ENCODE measurements at regions not wholly inside any gene's neighbourhood (a gene's known extent, or its start where the extent isn't known, plus 50 kb on each side); places are given as distances from the start of the nearest gene placed in this dataset.

GRCh38 chr3:150090877-150091276 is 120.2 kb upstream of the PFN2 start:
- intact Hi-C loops (cut with DNase I): no loop called here
- H3K9me3 ChIP-seq: no peaks in the 10 kb centered on the region
- DNase-seq (ENCODE audit: extremely low spot score in 2 of 2): no peak
- H3K36me3 ChIP-seq: no peaks in the 10 kb centered on the region
- no peak overlapping the region for H3K27ac ChIP-seq
- H3K27me3 ChIP-seq: no peaks in the 10 kb centered on the region
- TF ChIP-seq POLR2AphosphoS5 (IDR thresholded peaks at IDR 0.05; ENCODE audit: insufficient read depth in 1 of 2, low read depth in 1 of 2) (no peak), POLR2A (IDR thresholded peaks at IDR 0.05) (no peak), CTCF (IDR thresholded peaks at IDR 0.05) (no peak)
- no peaks in the 10 kb centered on the region for H3K4me1 ChIP-seq
- H3K4me3 ChIP-seq: no peak overlapping the region

GRCh38 chr3:150090006-150090405 is 119.3 kb upstream of the PFN2 start:
- no peaks in the 10 kb centered on the region for H3K4me1 ChIP-seq
- no peaks in the 10 kb centered on the region for H3K36me3 ChIP-seq
- DNase-seq (ENCODE audit: extremely low spot score in 2 of 2): no peak
- H3K27me3 ChIP-seq: no peaks in the 10 kb centered on the region
- intact Hi-C loops (cut with DNase I): no loop called here
- H3K4me3 ChIP-seq: no peak overlapping the region
- no peaks in the 10 kb centered on the region for H3K9me3 ChIP-seq
- TF ChIP-seq POLR2AphosphoS5 (IDR thresholded peaks at IDR 0.05; ENCODE audit: insufficient read depth in 1 of 2, low read depth in 1 of 2): no peak
- TF ChIP-seq POLR2A (IDR thresholded peaks at IDR 0.05): no peak
- no peak for TF ChIP-seq CTCF (IDR thresholded peaks at IDR 0.05)
- H3K27ac ChIP-seq: no peak overlapping the region

- H3K4me3 ChIP-seq: no peak overlapping the region
- intact Hi-C loops (cut with DNase I): no loop called here
These were observed 113.4 kb upstream of the PFN2 start for GRCh38 chr3:150084128-150084527.

GRCh38 chr3:150083655-150084042 is 113.0 kb upstream of the PFN2 start:
- DNase-seq (ENCODE audit: extremely low spot score in 2 of 2): no peak
- no peak overlapping the region for H3K27ac ChIP-seq

More at GRCh38 chr3:150084128-150084527, 113.4 kb upstream of the PFN2 start:
- no peaks in the 10 kb centered on the region for H3K36me3 ChIP-seq
- no peaks in the 10 kb centered on the region for H3K9me3 ChIP-seq
- no peak overlapping the region for H3K27ac ChIP-seq
- no peak for TF ChIP-seq POLR2AphosphoS5 (IDR thresholded peaks at IDR 0.05; ENCODE audit: insufficient read depth in 1 of 2, low read depth in 1 of 2)
- no peaks in the 10 kb centered on the region for H3K27me3 ChIP-seq
- H3K4me1 ChIP-seq: no peaks in the 10 kb centered on the region
- no peak for DNase-seq (ENCODE audit: extremely low spot score in 2 of 2)

GRCh38 chr3:150082898-150083654 is 112.4 kb upstream of the PFN2 start:
- intact Hi-C loops (cut with DNase I): no loop called here
- Histone ChIP-seq H3K4me1 (no peaks in the 10 kb centered on the region), H3K4me3 (peak overlapping the region; percentile 24 to 34), H3K36me3 (no peaks in the 10 kb centered on the region), H3K27ac (no peak overlapping the region), H3K9me3 (no peaks in the 10 kb centered on the region), H3K27me3 (no peaks in the 10 kb centered on the region)
- no peak for TF ChIP-seq POLR2AphosphoS5 (IDR thresholded peaks at IDR 0.05; ENCODE audit: insufficient read depth in 1 of 2, low read depth in 1 of 2)
- TF ChIP-seq CTCF (IDR thresholded peaks at IDR 0.05): no peak
- no peak for TF ChIP-seq POLR2A (IDR thresholded peaks at IDR 0.05)
- no peak for DNase-seq (ENCODE audit: extremely low spot score in 2 of 2)

More at GRCh38 chr3:150083655-150084042, 113.0 kb upstream of the PFN2 start:
- TF ChIP-seq CTCF (IDR thresholded peaks at IDR 0.05): no peak
- no peak for TF ChIP-seq POLR2AphosphoS5 (IDR thresholded peaks at IDR 0.05; ENCODE audit: insufficient read depth in 1 of 2, low read depth in 1 of 2)
- TF ChIP-seq POLR2A (IDR thresholded peaks at IDR 0.05): no peak
- no peaks in the 10 kb centered on the region for H3K4me1 ChIP-seq
- no peaks in the 10 kb centered on the region for H3K27me3 ChIP-seq
- peak overlapping the region; percentile 24 to 34 for H3K4me3 ChIP-seq
- no peaks in the 10 kb centered on the region for H3K36me3 ChIP-seq
- no peaks in the 10 kb centered on the region for H3K9me3 ChIP-seq
- intact Hi-C loops (cut with DNase I): no loop called here
